ENCODE measurements at regions not wholly inside any gene's neighbourhood (a gene's known extent, or its start where the extent isn't known, plus 50 kb on each side); places are given as distances from the start of the nearest gene placed in this dataset.
"Not testable (repeated sequence)": the region's sequence is repeated elsewhere in the genome, so short reads cannot be mapped to it uniquely, and the experiment has no call there.

DNA sequence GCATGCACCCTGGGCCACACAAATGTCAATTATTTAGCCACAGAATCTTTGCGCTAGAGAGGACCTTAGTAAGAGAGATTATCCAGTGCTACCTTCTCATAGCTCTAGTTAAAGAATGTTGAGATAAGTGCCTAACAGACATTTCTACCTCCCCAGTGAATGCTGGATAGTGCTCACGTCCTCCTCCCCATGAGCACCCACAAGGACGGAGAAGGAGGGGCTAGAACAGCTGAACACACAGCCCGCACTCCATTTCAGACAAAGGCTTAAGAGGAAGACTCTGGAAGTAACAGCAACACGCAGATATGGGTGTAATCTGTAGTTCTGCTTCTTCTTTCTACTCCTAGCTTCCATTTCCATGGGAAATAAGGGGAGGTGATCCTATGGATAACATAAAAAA, 120.5 kb downstream of the FEM1C start:
- Histone ChIP-seq H4K91ac (ENCODE audit: low read length) (no peak overlapping the region), H2AK5ac (ENCODE audit: low read length, severe bottlenecking) (peak overlapping the region; percentile 29), H2BK5ac (ENCODE audit: low read depth, low read length, poor library complexity, severe bottlenecking) (no peak overlapping the region), H2BK15ac (ENCODE audit: low read depth, poor library complexity, severe bottlenecking) (no peak overlapping the region), H3K4ac (ENCODE audit: low read depth in 1 of 2, low read length in 2 of 2) (no peak overlapping the region), H3K4me2 (ENCODE audit: low read length, poor library complexity, severe bottlenecking) (no peak overlapping the region), H3K27me3 (ENCODE audit: control insufficient read depth in 1 of 2, insufficient read depth in 1 of 2, low read length in 2 of 2) (no peaks in the 10 kb centered on the region), H3K9me3 (ENCODE audit: control insufficient read depth, low read length) (no peaks in the 10 kb centered on the region), H3K18ac (ENCODE audit: low read depth in 1 of 2, low read length in 2 of 2) (no peak overlapping the region), H3K27ac (ENCODE audit: low read length, poor library complexity, severe bottlenecking) (no peak overlapping the region), H2BK120ac (ENCODE audit: low read depth, low read length) (no peak overlapping the region), H4K8ac (ENCODE audit: low read length) (no peak overlapping the region), H3K14ac (ENCODE audit: low read length in 2 of 2) (no peak overlapping the region), H3K9ac (ENCODE audit: low read length) (no peak overlapping the region), H3K79me1 (replicated peaks; ENCODE audit: low read length, poor library complexity, severe bottlenecking) (no peaks in the 10 kb centered on the region), H2BK12ac (ENCODE audit: low read length in 2 of 2) (no peak overlapping the region), H3K36me3 (ENCODE audit: control insufficient read depth in 1 of 2, insufficient read depth in 2 of 2, low read depth in 1 of 2, low read length in 2 of 2) (no peaks in the 10 kb centered on the region), H2AFZ (ENCODE audit: low read depth, low read length) (no peak overlapping the region), H3K4me1 (ENCODE audit: control insufficient read depth, insufficient read depth, low read depth, low read length) (peaks cover 5% of the 10 kb centered on the region), H3K23ac (ENCODE audit: low read length in 2 of 2) (no peak overlapping the region), H3K4me3 (ENCODE audit: insufficient read depth in 1 of 2, low read depth in 1 of 2, low read length in 2 of 2) (no peak overlapping the region)
- no peak for DNase-seq
- WGBS: 98% methylated on average over 3 of the region's 5 CpGs

DNA sequence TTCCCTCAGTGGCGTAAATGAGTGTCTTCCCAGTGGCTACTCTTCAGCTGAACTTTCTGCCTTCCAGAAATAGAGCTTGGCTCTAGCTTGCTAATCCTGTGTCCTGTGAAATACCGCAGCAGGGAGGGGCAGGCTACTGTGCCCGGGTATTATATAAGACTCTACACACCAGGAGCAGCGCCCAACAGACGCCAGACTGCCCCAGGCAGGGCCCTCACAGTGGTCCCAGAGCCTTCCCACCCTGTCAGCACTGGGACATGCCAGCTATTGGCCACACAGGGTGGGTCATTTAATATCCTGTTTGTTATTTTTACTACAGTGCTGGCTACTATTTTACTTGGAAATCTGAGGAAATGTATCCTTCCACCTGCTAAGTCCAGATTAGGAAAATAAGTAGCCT, 121.0 kb downstream of the FEM1C start:
- Histone ChIP-seq H3K4me1 (ENCODE audit: control insufficient read depth, insufficient read depth, low read depth, low read length) (peaks cover 5% of the 10 kb centered on the region), H2BK12ac (ENCODE audit: low read length in 2 of 2) (no peak overlapping the region), H3K27me3 (ENCODE audit: control insufficient read depth in 1 of 2, insufficient read depth in 1 of 2, low read length in 2 of 2) (no peaks in the 10 kb centered on the region), H3K4me3 (ENCODE audit: insufficient read depth in 1 of 2, low read depth in 1 of 2, low read length in 2 of 2) (peak overlapping the region in 1 of 2 experiments; percentile 22), H3K4me2 (ENCODE audit: low read length, poor library complexity, severe bottlenecking) (no peak overlapping the region), H3K18ac (ENCODE audit: low read depth in 1 of 2, low read length in 2 of 2) (peak overlapping the region; percentile 35 to 78), H3K9me3 (ENCODE audit: control insufficient read depth, low read length) (no peaks in the 10 kb centered on the region), H3K23ac (ENCODE audit: low read length in 2 of 2) (no peak overlapping the region), H3K4ac (ENCODE audit: low read depth in 1 of 2, low read length in 2 of 2) (peak overlapping the region in 1 of 2 experiments; percentile 26), H3K14ac (ENCODE audit: low read length in 2 of 2) (no peak overlapping the region), H2BK15ac (ENCODE audit: low read depth, poor library complexity, severe bottlenecking) (peak overlapping the region; percentile 46), H2BK5ac (ENCODE audit: low read depth, low read length, poor library complexity, severe bottlenecking) (no peak overlapping the region), H2AK5ac (ENCODE audit: low read length, severe bottlenecking) (no peak overlapping the region), H4K8ac (ENCODE audit: low read length) (peak overlapping the region; percentile 58), H3K9ac (ENCODE audit: low read length) (no peak overlapping the region), H2AFZ (ENCODE audit: low read depth, low read length) (no peak overlapping the region), H3K79me1 (replicated peaks; ENCODE audit: low read length, poor library complexity, severe bottlenecking) (no peaks in the 10 kb centered on the region), H3K36me3 (ENCODE audit: control insufficient read depth in 1 of 2, insufficient read depth in 2 of 2, low read depth in 1 of 2, low read length in 2 of 2) (no peaks in the 10 kb centered on the region), H2BK120ac (ENCODE audit: low read depth, low read length) (no peak overlapping the region), H3K27ac (ENCODE audit: low read length, poor library complexity, severe bottlenecking) (no peak overlapping the region), H4K91ac (ENCODE audit: low read length) (no peak overlapping the region)
- DNase-seq: no peak
- WGBS: 95% methylated on average over 5 of the region's 5 CpGs

- WGBS: 83% methylated on average over 1 of the region's 1 CpG
- Histone ChIP-seq H3K27me3 (ENCODE audit: control insufficient read depth in 1 of 2, insufficient read depth in 1 of 2, low read length in 2 of 2) (no peaks in the 10 kb centered on the region), H3K4me2 (ENCODE audit: low read length, poor library complexity, severe bottlenecking) (no peak overlapping the region), H3K4me1 (ENCODE audit: control insufficient read depth, insufficient read depth, low read depth, low read length) (peaks cover 5% of the 10 kb centered on the region), H2AK5ac (ENCODE audit: low read length, severe bottlenecking) (no peak overlapping the region), H3K9ac (ENCODE audit: low read length) (no peak overlapping the region), H2BK12ac (ENCODE audit: low read length in 2 of 2) (no peak overlapping the region), H3K36me3 (ENCODE audit: control insufficient read depth in 1 of 2, insufficient read depth in 2 of 2, low read depth in 1 of 2, low read length in 2 of 2) (no peaks in the 10 kb centered on the region), H3K14ac (ENCODE audit: low read length in 2 of 2) (no peak overlapping the region), H3K79me1 (replicated peaks; ENCODE audit: low read length, poor library complexity, severe bottlenecking) (no peaks in the 10 kb centered on the region), H3K23ac (ENCODE audit: low read length in 2 of 2) (no peak overlapping the region), H3K4me3 (ENCODE audit: insufficient read depth in 1 of 2, low read depth in 1 of 2, low read length in 2 of 2) (no peak overlapping the region), H2BK120ac (ENCODE audit: low read depth, low read length) (no peak overlapping the region), H3K18ac (ENCODE audit: low read depth in 1 of 2, low read length in 2 of 2) (no peak overlapping the region), H2BK5ac (ENCODE audit: low read depth, low read length, poor library complexity, severe bottlenecking) (no peak overlapping the region), H2AFZ (ENCODE audit: low read depth, low read length) (no peak overlapping the region), H4K91ac (ENCODE audit: low read length) (no peak overlapping the region), H3K4ac (ENCODE audit: low read depth in 1 of 2, low read length in 2 of 2) (no peak overlapping the region), H2BK15ac (ENCODE audit: low read depth, poor library complexity, severe bottlenecking) (no peak overlapping the region), H4K8ac (ENCODE audit: low read length) (no peak overlapping the region), H3K9me3 (ENCODE audit: control insufficient read depth, low read length) (no peaks in the 10 kb centered on the region), H3K27ac (ENCODE audit: low read length, poor library complexity, severe bottlenecking) (no peak overlapping the region)
- DNase-seq: no peak
These were observed 121.5 kb downstream of the FEM1C start for GRCh38 chr5:115423051-115423450.

- H2BK12ac ChIP-seq (ENCODE audit: low read length in 2 of 2); H4K91ac ChIP-seq (ENCODE audit: low read length); DNase-seq; H4K8ac ChIP-seq (ENCODE audit: low read length); H3K4me2 ChIP-seq (ENCODE audit: low read length, poor library complexity, severe bottlenecking); H3K36me3 ChIP-seq (ENCODE audit: control insufficient read depth in 1 of 2, insufficient read depth in 2 of 2, low read depth in 1 of 2, low read length in 2 of 2); H2AK5ac ChIP-seq (ENCODE audit: low read length, severe bottlenecking); H3K27ac ChIP-seq (ENCODE audit: low read length, poor library complexity, severe bottlenecking); H3K9me3 ChIP-seq (ENCODE audit: control insufficient read depth, low read length); H3K4me1 ChIP-seq (ENCODE audit: control insufficient read depth, insufficient read depth, low read depth, low read length); H2BK5ac ChIP-seq (ENCODE audit: low read depth, low read length, poor library complexity, severe bottlenecking); H2BK15ac ChIP-seq (ENCODE audit: low read depth, poor library complexity, severe bottlenecking); H3K27me3 ChIP-seq (ENCODE audit: control insufficient read depth in 1 of 2, insufficient read depth in 1 of 2, low read length in 2 of 2); H3K23ac ChIP-seq (ENCODE audit: low read length in 2 of 2); H3K4me3 ChIP-seq (ENCODE audit: insufficient read depth in 1 of 2, low read depth in 1 of 2, low read length in 2 of 2); H3K4ac ChIP-seq (ENCODE audit: low read depth in 1 of 2, low read length in 2 of 2); H3K14ac ChIP-seq (ENCODE audit: low read length in 2 of 2); H3K79me1 ChIP-seq (replicated peaks; ENCODE audit: low read length, poor library complexity, severe bottlenecking); H3K18ac ChIP-seq (ENCODE audit: low read depth in 1 of 2, low read length in 2 of 2); H2AFZ ChIP-seq (ENCODE audit: low read depth, low read length); H2BK120ac ChIP-seq (ENCODE audit: low read depth, low read length): not testable (repeated sequence)
- H3K9ac ChIP-seq (ENCODE audit: low read length): peak overlapping the region; percentile 67
- no CpG with 5 or more reads among the region's 3 CpGs for WGBS
These were observed 123.8 kb downstream of the FEM1C start for GRCh38 chr5:115420812-115421211.

All from mesenchymal stem cell (in vitro differentiated cells and primary cell).